PC-3 (cell line): ENCODE measurements at regions not wholly inside any gene's neighbourhood (a gene's known extent, or its start where the extent isn't known, plus 50 kb on each side); places are given as distances from the start of the nearest gene placed in this dataset.

Experiments used
- EZH2 ChIP-seq: fragments of 300-600 bp; sonication (generic); IDR thresholded peaks from one replicate; pipeline ENCODE4 v1.6.1; 2017; ENCODE audit warnings: antibody characterized with exemption, mild to moderate bottlenecking, low read length; ENCODE audit not compliant: unreplicated experiment
- TF ChIP-seq, protein P1 (sequence below): fragments of 300-600 bp; sonication (generic); conservative IDR thresholded peaks from 2 replicates; pipeline ENCODE4 v1.5.1; 2017; ENCODE audit warnings: antibody characterized with exemption, low read depth, mild to moderate bottlenecking, low read length

DNA sequence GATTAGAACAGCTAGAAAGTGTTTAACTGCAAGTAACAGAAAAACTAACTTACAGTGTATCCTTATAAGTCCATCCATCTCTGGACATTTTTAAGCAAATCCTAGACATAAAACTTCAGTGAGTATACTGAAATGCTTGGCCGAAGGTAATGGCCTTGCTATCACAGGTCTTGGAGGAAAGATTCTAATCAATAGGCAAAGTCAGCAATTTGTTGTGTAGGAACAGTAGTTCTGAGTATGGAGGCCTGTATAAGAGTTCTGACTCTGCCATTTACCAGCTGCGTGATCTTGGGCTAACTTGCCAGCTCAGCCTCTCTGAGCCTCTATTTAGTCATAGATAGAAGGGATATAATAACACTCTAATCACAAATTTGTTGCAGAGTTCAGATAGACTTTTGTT lies 328.1 kb downstream of the IL20RB start:
- TF ChIP-seq, protein P1, sequence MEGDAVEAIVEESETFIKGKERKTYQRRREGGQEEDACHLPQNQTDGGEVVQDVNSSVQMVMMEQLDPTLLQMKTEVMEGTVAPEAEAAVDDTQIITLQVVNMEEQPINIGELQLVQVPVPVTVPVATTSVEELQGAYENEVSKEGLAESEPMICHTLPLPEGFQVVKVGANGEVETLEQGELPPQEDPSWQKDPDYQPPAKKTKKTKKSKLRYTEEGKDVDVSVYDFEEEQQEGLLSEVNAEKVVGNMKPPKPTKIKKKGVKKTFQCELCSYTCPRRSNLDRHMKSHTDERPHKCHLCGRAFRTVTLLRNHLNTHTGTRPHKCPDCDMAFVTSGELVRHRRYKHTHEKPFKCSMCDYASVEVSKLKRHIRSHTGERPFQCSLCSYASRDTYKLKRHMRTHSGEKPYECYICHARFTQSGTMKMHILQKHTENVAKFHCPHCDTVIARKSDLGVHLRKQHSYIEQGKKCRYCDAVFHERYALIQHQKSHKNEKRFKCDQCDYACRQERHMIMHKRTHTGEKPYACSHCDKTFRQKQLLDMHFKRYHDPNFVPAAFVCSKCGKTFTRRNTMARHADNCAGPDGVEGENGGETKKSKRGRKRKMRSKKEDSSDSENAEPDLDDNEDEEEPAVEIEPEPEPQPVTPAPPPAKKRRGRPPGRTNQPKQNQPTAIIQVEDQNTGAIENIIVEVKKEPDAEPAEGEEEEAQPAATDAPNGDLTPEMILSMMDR: no peak
- no peak for TF ChIP-seq EZH2
